GM12892 (cell line): ENCODE measurements at regions not wholly inside any gene's neighbourhood (a gene's known extent, or its start where the extent isn't known, plus 50 kb on each side); places are given as distances from the start of the nearest gene placed in this dataset.

Experiments
- POLR2A ChIP-seq: IDR thresholded peaks from 2 replicates; pipeline ENCODE4 v1.6.1; 2011; ENCODE audit warnings: low read depth, low read length, control low read depth
- POLR2AphosphoS5 ChIP-seq: IDR thresholded peaks from 2 replicates; pipeline ENCODE4 v1.6.1; 2011; ENCODE audit warnings: low read depth, low read length, control low read depth
- TAF1 ChIP-seq: IDR thresholded peaks from 2 replicates; pipeline ENCODE4 v1.6.1; 2011; ENCODE audit warnings: low read depth, mild to moderate bottlenecking, control low read depth, low read length, borderline replicate concordance

GRCh38 chr12:126087692-126088091, 1022.5 kb downstream of the AACS start:
- TF ChIP-seq TAF1 (no peak), POLR2A (no peak), POLR2AphosphoS5 (no peak)
